HUDEP-2 (cell line): ENCODE measurements at regions not wholly inside any gene's neighbourhood (a gene's known extent, or its start where the extent isn't known, plus 50 kb on each side); places are given as distances from the start of the nearest gene placed in this dataset.
A peak's percentile ranks its signal among the peaks of the same experiment; 100 is the strongest.

Source experiments
- DNase-seq, 76 experiments: peaks; one replicate each; lab custom pipeline; 2025; ENCODE audit not compliant: unreplicated experiment in 76 of 76; lab: John Stamatoyannopoulos, UW

DNA sequence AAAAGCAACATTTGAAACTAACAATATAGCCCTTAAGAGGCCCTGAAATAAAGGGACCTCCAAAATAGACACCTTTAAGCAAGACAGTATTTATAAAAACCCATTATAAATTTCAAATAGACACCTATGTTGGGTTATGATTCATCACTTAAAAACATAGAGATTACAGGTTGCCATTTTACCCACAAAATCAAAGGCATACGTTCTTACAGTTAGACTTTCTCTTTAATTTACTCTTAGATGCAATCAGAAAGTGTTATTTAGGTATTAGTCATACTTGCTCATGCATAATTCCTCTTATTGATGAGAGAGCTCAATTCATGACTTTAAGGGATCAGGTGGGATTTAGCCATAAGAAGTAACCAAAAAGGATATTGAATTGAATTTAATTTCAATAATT lies 51.5 kb upstream of the TMEM200A start:
- no peak for DNase-seq

DNA sequence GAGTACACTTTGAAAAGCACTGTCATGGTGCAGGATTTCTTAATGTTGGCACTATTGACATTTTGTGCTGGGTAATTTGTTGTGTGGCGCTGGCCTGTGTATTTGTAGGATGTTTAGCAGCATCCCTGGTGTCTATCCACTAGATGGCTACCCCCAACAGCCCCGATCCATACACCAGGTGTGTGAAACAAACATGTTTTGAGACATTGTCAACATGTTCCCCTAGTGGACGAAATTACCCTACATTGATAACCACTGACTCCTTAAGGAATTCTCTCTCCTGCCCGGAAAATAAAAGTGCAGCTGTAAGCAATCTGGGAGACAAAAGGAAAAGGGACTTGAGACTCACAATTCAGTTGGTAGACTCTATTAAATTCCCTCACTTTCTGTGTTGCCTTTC lies 52.6 kb upstream of the TMEM200A start:
- DNase-seq, result no peak

DNA sequence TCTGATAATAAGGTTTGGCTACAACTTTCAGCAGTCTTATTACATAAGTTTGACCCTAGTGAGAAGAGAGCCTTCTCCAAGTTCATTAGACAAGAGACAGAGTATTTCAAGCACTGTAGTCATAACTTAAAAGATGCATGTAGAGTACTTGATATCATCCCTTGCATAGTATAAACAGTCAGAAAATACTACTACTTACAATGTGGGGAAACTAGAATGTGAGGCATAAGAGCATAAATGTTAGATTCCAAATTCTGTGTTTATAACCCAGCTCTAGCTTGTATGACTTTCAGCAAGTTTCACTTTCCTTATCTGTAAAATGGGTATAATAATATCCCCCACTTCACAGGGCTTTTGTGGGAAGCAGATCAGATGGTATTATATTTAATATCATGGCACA lies 56.8 kb upstream of the TMEM200A start:
- DNase-seq, result no peak

DNA sequence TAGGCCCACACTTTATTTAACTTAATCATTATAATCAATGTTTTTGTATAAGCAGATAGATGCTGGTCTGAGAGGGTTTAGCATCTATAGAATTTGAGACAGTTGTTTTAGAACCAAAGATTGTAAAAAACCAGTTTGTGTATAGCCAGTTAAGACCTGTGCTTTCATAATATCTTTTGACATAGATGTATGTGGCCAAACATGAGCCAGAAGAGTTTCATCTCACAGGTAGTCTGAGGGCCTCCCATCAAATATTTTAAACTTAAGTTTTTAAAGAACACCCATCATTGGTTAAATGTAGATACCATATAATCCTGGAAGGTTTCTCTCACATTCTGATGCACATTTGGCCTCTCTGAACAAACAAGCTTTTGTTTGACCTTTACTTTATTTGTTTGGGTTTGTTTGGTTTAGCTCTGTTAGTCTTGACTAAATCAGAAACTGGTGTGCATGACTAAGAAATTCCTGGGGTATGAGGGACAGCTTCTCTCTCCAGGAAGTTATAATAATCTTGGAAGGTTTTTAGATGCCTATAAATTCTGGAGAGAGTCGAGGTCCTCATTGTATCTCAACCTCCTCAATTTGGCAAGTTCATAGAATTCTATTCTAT lies 58.0 kb upstream of the TMEM200A start:
- DNase-seq, result no peak

- no peak for DNase-seq
Observed at GRCh38 chr6:130306377-130306776, 59.4 kb upstream of the TMEM200A start.

- DNase-seq, result no peak
Observed at GRCh38 chr6:130303431-130303830, 62.4 kb upstream of the TMEM200A start.

DNA sequence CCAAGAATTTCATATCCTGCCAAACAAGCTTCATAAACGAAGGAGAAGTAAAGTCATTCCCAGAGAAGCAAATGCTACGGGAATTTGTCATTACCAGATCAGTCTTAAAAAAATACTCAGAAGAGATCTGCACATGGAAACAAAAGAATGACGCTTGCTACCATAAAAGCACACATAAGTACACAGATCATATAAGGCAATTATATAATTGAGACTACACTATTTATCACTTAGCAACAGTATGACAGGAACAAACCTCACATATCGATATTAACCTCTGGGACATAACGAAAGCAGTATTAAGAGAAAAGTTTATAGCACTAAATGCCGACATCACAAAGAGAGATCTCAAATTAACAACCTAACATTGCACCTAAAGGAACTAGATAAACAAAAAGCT lies 67.6 kb upstream of the TMEM200A start:
- no peak for DNase-seq

DNA sequence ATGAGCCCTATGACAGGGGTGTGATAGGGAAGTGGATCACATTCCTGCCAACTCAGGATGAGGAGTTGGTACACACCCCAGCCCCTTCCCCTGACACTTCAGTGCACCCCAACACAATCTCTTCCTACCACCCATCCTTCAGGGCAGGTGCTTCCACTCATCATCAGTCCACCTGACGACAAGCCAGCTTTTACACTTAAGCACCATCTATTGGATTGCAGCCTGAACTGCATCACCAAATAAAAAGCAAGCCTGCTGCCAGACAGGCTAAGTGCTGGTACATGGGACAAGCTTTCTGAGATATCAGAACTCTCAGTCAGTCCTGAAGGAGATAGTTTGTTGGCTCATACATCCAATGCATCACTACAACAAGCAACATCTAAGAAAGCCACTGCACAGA lies 69.0 kb upstream of the TMEM200A start:
- DNase-seq, result peak in 1 of 76 experiments; percentile 6

GRCh38 chr6:130293800-130294199 lies 71.0 kb upstream of the SAMD3 start:
- DNase-seq, result peak in 21 of 76 experiments; percentile 3 to 51 (median 21)

- DNase-seq, result no peak
Observed at GRCh38 chr6:130288065-130288464, 65.3 kb upstream of the SAMD3 start.

DNA sequence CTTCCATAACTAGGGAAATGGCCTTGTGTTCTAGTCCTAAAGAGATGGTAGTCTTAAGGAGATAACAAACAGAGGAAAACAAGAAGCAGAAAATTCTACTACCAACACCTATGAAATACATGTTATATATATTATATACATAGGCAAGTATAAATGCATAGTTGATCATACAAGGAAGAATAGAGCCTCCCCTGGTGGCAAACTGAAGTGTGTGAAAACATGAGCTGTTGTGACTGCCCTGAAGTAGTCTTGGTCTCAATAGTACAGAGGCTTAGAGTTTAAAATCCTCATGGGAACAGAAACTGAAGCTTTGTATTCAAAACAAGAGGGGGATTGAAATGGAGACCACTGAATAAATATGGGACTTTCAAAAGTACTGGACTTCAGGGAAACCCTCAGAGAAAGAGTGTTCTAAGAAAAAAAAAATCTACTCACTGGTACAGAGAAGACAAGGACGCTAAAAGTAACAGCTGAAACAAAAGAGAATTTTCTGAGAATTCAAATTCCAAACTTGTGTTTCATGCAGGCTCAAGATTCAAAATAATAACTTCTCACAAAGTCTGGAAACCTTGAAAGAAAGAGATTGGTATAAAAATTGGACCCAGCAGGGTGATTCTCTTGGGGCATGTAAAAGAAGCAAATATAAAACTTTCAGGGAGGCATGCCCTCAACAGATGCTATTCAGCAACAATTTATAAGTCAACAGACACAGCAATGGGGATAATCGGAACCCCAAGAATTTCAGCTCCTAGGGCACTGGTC lies 59.7 kb upstream of the SAMD3 start:
- DNase-seq, result peak in 25 of 76 experiments; percentile 5 to 62 (median 26)

GRCh38 chr6:130276507-130276906 lies 53.8 kb upstream of the SAMD3 start:
- DNase-seq, result no peak

- DNase-seq, result no peak
Observed at GRCh38 chr6:130274007-130274406, 51.3 kb upstream of the SAMD3 start.
